ENCODE measurements at regions not wholly inside any gene's neighbourhood (a gene's known extent, or its start where the extent isn't known, plus 50 kb on each side); places are given as distances from the start of the nearest gene placed in this dataset.

GRCh38 chr3:14304101-14305045, 98.0 kb upstream of the SLC6A6 start:
- H3K9me3 Mint-ChIP-seq = no peaks in the 10 kb centered on the region
- no peak overlapping the region for H3K27ac Mint-ChIP-seq
- peaks cover 51% of the 10 kb centered on the region for H3K27me3 Mint-ChIP-seq (ENCODE audit: insufficient read depth)
- H3K4me1 Mint-ChIP-seq = peaks cover 14% of the 10 kb centered on the region
- no peak overlapping the region for H3K4me3 Mint-ChIP-seq
- Histone ChIP-seq H3K36me3 (ENCODE audit: control insufficient read depth, insufficient read depth, low read length) (no peaks in the 10 kb centered on the region), H3K27ac (ENCODE audit: low read depth, low read length) (no peak overlapping the region), H3K4me1 (ENCODE audit: control insufficient read depth, insufficient read depth, low read length) (no peaks in the 10 kb centered on the region), H3K9me3 (ENCODE audit: control insufficient read depth, low read length) (no peaks in the 10 kb centered on the region), H3K4me3 (ENCODE audit: low read length) (no peak overlapping the region), H3K27me3 (ENCODE audit: control insufficient read depth, insufficient read depth, low read length, poor library complexity, severe bottlenecking) (peaks cover 29% of the 10 kb centered on the region), H3K9ac (ENCODE audit: extremely low read depth, low read length, poor library complexity, severe bottlenecking) (no peak overlapping the region)
- H3K36me3 Mint-ChIP-seq (ENCODE audit: low read depth) = no peaks in the 10 kb centered on the region
- no peak for DNase-seq
- WGBS, 2 experiments (ENCODE audit: insufficient coverage in 1 of 2, insufficient read length in 1 of 2) = 80 to 89% methylated on average over 5 to 9 of the region's 9 CpGs
- TF ChIP-seq CTCF (conservative IDR thresholded peaks at IDR 0.05) = no peak

DNA sequence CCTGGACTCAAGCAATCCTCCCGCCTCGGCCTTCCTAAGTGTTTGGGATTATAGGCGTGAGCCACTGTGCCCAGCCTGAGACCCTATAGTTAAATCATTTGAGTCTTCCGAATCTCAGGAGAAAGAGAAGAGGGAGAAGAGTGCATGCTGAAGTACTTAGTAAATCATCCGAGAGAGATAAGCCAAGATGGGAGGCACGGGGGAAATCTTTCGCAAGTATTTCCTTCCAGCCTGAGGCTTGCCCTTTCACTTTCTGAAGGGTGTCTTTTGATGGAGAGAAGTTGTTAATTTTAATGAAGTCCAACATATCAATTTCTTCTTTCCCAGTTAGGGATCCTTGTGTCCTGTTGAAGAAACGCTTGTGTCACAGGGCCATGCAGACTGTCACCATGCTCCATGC, 97.1 kb upstream of the SLC6A6 start:
- no peak overlapping the region for H3K9ac ChIP-seq (ENCODE audit: extremely low read depth, low read length, poor library complexity, severe bottlenecking)
- no peaks in the 10 kb centered on the region for H3K36me3 ChIP-seq (ENCODE audit: control insufficient read depth, insufficient read depth, low read length)
- no peak overlapping the region for H3K4me3 ChIP-seq (ENCODE audit: low read length)
- WGBS, 2 experiments (ENCODE audit: insufficient coverage in 1 of 2, insufficient read length in 1 of 2) = 92 to 93% methylated on average over 6 to 8 of the region's 8 CpGs
- Mint-ChIP-seq H3K27me3 (ENCODE audit: insufficient read depth) (peaks cover 55% of the 10 kb centered on the region), H3K36me3 (ENCODE audit: low read depth) (no peaks in the 10 kb centered on the region), H3K4me3 (no peak overlapping the region), H3K9me3 (peaks cover 1% of the 10 kb centered on the region), H3K4me1 (peaks cover 14% of the 10 kb centered on the region), H3K27ac (no peak overlapping the region)
- no peak overlapping the region for H3K27ac ChIP-seq (ENCODE audit: low read depth, low read length)
- H3K4me1 ChIP-seq (ENCODE audit: control insufficient read depth, insufficient read depth, low read length) = no peaks in the 10 kb centered on the region
- DNase-seq = no peak
- TF ChIP-seq CTCF (conservative IDR thresholded peaks at IDR 0.05) = no peak
- H3K27me3 ChIP-seq (ENCODE audit: control insufficient read depth, insufficient read depth, low read length, poor library complexity, severe bottlenecking) = peaks cover 29% of the 10 kb centered on the region
- H3K9me3 ChIP-seq (ENCODE audit: control insufficient read depth, low read length) = no peaks in the 10 kb centered on the region

DNA sequence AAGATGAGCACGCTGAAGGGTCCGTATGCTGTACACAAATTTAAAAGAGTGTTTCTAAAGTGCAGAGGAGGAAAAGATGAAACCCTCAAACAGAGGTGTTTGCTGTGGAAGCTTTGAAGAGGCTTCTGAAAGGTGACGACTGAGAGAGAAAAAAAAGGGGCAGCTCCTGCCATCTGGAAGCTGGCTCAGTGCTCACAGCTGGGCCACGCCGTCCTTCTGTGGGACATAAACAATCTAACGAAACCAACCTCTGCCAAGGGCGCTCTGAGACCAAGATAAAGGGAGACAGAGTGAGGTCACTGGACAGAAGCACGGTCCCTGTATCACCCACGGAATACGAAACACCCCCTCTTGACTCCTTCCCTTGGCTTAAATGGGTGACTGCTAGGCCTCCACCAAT, 96.3 kb upstream of the SLC6A6 start:
- Histone ChIP-seq H3K9ac (ENCODE audit: extremely low read depth, low read length, poor library complexity, severe bottlenecking) (no peak overlapping the region), H3K27ac (ENCODE audit: low read depth, low read length) (no peak overlapping the region), H3K4me3 (ENCODE audit: low read length) (no peak overlapping the region), H3K36me3 (ENCODE audit: control insufficient read depth, insufficient read depth, low read length) (no peaks in the 10 kb centered on the region), H3K27me3 (ENCODE audit: control insufficient read depth, insufficient read depth, low read length, poor library complexity, severe bottlenecking) (peaks cover 29% of the 10 kb centered on the region), H3K9me3 (ENCODE audit: control insufficient read depth, low read length) (no peaks in the 10 kb centered on the region), H3K4me1 (ENCODE audit: control insufficient read depth, insufficient read depth, low read length) (no peaks in the 10 kb centered on the region)
- no peak overlapping the region for H3K27ac Mint-ChIP-seq
- H3K4me3 Mint-ChIP-seq = no peak overlapping the region
- DNase-seq = no peak
- peaks cover 58% of the 10 kb centered on the region for H3K27me3 Mint-ChIP-seq (ENCODE audit: insufficient read depth)
- WGBS, 2 experiments (ENCODE audit: insufficient coverage in 1 of 2, insufficient read length in 1 of 2) = 90 to 94% methylated on average over 10 of the region's 10 CpGs
- TF ChIP-seq CTCF (conservative IDR thresholded peaks at IDR 0.05) = no peak
- peaks cover 1% of the 10 kb centered on the region for H3K9me3 Mint-ChIP-seq
- peaks cover 14% of the 10 kb centered on the region for H3K4me1 Mint-ChIP-seq
- H3K36me3 Mint-ChIP-seq (ENCODE audit: low read depth) = no peaks in the 10 kb centered on the region
